GM19395 (cell line): ENCODE measurements at regions not wholly inside any gene's neighbourhood (a gene's known extent, or its start where the extent isn't known, plus 50 kb on each side); places are given as distances from the start of the nearest gene placed in this dataset.

ENCODE experiments used
- ATAC-seq: cut with Tn5 transposase; IDR thresholded peaks from one replicate; pipeline ENCODE4 v1.9.1; 2021; ENCODE audit warnings: mild to moderate bottlenecking, moderate library complexity; ENCODE audit not compliant: unreplicated experiment

DNA sequence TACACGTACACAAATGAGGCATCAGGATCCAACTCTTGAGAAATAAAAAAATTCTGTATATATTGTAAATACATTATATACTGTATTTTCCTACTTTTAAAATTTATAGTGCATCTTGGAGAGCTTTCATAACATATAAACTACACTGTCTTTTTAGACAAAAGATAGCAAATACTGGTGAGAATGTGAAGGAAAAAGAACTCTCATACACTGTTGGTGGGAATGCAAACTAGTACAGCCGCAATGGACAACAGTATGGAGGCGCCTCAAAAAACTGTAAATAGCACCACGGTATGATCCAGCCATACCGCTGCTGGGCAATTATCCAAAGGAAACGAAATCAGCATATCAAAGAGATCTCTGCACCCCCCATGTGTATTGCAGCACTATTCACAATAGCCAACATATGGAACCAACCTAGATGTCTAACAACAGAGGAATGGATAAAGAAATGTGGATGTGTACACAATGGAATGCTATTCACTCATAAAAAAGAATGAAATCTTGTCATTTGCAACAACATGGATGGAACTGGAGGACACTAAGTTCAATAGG lies 292.4 kb downstream of the EFNB2 start:
- ATAC-seq = no peak

DNA sequence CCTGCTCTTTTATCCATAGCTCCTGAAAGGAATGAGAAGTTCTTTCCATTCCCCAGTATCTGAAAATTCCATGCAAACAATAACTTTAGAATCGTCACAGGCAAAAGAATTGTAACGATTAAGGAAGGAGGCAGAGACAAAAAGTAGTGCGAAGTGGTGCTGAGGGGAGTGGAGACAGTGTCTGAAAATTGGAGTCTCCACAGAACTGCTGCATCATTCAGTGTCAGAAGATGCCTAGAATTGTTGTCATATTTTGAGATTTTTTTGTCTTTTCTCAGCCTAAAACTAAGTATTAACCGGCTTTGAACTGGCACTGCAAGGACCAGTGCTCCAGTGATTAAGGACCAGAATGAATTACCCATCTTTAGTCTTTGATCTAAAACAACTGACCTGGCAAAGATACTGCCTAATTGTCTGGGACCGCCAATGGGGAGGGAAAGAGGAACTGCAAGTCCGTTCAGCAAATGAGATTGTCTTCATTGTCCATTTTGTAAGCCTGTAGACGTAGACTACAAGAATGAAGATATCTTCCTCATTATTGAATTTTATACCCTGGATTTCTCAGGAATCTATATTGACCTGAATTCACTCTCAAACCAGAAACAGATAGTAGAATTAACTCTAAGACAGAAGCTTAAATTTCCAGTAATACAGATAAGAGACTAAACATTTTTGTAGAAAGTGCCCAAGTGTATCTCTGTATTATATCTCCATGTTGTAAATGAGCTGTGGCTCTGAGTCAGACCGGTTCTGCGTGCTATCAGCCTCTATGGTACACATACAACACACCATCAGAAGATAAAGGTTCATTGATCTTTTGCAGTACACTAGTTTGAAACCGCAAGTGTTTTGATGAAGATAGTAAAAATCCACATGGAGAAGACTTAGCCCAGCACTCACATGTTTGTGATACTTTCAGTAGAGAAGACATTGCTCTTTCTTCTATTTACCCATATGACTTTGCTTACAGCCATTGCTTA lies 293.2 kb downstream of the EFNB2 start:
- no peak for ATAC-seq

DNA sequence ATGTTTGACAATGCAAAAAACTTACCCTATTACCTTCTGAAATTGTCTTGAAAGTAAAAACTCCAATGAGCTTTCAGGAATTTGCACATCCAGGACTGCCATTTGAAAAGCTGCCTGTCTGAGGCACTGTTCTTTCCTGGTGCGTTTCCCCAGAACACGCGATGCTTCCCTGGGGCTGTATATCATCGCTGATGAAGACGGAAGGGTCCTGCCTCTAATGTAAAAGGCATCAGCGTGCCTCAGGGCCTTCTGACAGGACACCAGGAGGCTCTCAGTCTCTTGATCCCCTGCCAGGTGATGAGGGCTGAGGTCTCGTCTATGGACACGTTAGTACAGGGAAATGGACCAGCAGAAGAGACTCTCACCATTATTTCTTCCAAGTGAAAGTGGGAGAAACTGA lies 296.8 kb downstream of the EFNB2 start:
- no peak for ATAC-seq

DNA sequence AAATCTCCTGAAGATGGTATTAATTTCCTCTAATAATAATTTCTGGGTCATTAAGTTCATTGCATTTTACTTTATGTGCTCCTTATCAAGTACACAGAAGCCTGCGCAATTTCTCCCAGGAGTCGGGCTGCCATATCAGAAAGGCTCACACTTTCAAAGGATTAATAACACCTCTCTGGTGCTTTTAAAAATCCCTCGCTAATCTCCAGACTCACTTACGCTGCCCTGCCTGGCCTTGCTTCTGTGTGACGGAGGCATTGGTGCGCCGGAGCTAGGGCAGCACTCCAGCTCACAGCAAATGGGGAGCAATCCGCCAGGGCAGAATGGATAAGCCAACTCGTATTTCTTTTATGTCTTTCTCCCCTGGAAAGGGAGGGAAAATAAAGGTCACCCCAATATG lies 300.8 kb downstream of the EFNB2 start:
- no peak for ATAC-seq

DNA sequence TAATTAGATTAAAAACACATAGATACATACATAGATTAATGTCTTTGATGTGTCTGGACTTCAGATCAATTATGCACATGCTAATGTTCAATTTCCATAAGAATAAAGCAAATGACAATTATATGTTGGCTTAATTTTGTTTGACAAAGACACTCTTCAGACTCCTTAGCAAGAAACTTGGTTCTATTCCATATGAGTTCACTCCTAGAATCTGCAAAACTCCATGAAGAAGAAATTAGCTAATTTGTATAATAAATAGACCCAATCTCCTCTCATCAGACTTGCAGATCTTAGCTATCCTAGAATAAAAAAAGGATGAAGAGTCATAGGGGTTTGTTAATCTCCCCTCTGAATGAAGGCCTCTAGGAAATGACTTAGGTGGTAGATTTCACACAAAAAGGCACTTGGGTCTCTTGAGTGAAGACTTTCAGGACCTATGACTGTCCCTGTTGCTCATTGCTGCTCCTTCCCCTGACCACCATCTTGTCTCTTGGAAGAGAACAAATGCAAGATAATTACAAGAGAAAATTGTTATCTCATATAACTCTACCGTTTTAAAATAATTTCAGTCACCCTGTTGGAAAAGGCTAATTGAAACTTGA lies 302.2 kb downstream of the EFNB2 start:
- no peak for ATAC-seq

DNA sequence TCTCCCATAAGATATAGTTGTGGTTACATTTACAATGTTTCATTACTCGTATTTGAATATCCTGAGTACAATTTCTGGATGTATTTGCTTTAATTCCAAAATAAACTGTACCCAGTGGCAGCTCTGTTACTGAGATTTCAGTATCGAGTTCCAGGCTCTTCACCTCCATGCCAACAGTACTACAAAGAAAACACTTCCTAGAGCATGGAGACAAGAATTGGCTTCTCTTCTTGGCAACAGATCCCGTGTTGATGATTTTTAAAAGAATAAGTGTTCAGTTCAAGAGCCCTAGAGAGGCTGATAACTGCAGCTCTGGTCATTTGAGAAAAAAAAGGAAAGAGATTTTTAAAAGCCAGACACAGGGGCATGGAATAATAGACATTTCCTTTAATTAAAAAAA lies 302.8 kb downstream of the EFNB2 start:
- ATAC-seq = no peak

DNA sequence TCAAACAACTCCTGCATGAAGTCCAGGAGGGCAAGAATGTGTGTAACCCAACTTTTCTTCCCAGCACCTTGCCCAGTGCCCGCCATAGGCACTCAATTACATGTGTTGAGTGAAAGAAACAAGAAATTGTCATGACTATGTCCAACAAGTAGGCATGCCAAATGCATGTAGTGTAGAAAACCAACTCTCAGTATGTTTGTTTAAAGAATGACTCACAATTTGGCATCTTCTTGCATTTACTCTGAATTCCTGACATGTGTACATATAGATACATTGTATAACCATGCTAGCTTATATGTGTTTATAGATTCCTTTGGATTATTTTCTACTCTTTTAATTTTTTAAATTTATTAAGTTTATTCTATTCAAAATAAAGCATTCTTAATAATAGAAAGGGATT lies 305.0 kb downstream of the EFNB2 start:
- no peak for ATAC-seq

DNA sequence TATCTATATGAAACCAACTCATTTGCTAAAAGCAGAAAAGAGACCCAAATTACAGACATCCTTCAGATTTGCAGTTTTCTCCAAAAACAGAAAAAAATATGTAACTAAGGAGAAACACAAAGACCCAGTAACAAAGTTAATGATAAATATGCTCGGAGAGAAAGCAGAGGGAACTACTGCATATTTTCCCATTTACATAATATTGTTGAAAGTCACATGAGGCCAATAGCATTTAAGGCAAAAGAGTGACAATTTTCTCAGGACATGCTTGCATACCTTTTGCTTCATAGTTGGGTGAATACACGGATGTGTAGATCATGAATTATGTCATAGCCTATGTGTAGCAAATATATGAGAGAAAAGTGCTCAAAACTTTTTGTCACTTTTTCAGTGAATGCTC lies 310.3 kb downstream of the EFNB2 start:
- no peak for ATAC-seq

DNA sequence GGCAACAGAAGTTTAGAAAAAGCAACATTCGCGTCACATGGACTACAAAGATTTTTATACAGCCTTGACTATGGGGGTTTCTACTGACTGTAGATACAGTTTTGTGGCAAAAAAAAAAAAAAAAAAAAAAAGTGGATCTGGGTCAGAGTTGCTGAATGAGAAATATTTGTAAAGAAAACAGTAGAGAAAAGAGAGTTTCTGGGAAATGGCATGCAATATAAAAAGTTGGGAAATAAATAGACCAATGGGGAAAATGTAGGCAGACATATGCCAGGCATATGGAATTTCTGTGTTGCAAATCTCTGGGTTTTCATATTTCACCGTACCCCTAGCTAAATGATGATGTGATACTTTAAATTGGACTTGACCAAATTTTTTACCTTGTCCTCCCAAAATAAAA lies 315.3 kb downstream of the EFNB2 start:
- ATAC-seq = no peak

DNA sequence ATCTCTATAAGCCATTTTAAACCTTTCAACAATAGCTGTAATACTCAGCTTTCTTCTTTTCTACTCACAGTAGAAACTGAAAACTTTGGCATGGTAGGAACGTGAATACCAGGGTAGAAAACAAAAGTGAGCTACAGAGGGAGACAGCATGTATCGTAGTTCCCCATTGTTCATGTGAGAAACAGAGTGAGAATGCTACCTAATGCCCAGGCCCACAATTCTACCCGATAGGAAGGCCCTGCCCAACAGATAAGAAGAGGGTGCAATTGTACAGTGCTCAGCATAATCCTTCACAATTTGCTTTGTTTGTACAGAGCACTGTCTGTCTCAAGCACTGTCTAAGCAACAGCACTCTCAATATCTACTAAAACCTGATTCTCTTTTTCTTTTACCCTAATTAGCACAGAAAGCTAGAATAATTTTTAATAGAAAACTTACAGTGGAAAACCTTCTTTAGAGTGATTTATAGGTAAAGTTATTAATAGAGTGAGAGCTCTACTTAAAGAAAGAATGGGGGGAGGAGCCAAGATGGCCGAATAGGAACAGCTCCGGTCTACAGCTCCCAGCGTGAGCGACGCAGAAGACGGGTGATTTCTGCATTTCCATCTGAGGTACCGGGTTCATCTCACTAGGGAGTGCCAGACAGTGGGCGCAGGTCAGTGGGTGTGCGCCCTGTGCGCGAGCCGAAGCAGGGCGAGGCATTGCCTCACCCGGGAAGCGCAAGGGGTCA lies 322.3 kb downstream of the EFNB2 start:
- no peak for ATAC-seq

DNA sequence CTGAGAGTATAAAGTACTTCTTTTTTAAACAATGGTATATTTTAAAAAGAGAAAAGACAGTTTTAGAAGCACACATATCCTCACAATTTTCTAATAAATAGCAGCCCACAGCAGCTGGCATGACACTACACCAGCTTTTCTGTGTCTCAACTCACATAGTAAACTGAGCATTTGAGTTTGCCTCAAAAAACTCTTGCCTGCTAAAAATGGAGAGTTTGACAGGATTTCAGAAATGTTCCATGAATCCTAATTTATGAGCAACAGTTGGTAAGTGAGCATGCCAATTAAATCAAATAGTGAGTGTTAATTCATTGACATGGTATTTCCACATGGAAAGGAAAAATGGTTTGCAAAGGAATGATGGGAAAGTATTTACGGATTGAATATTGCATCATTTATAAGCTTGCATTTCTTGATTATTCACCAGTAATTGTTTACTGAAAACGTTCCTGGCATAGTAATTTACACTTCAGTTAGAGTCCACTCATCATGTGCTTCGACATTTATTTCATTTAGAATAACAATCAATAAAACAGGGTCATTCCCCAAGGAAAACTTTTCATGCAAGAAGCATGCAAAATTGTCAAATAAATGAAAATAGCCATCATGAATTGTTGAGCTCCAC lies 323.0 kb downstream of the EFNB2 start:
- ATAC-seq = no peak

DNA sequence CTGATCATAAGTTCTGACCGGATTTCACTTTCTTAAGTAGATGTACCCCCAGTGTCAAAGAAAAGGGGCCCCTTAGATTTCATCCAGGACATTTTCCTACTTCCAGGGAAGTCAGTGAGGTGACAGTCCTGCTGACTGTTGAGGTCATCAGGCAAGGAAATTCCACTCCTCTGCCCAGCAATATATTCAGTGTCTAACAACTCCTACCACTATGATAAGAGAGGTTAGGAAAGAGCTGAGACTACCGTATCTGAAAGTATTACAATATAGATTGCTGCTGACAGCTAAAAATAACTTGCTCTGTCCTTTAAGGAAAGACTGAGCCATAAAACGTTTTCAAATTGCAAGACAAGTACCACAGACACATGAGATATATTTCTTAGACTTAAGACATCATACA lies 325.1 kb downstream of the EFNB2 start:
- ATAC-seq = no peak

DNA sequence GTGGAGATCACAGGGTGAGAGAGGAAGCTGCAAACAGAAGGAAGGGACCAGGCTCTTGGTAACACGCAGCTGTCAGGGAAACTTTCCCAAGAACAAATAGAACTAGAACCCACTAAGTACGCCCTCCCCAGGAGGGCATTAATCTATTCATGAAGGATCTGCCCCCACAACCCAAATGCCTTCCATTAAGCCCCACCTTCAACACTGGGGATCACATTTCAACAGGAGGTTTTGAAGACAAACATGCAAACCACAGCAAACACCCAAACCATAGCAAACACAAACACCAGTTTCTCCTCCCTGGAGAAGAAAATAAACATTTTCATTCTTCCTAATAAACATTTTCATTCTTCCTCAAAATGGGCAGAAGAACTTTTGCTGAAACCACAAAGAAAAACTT lies 329.6 kb downstream of the EFNB2 start:
- no peak for ATAC-seq

DNA sequence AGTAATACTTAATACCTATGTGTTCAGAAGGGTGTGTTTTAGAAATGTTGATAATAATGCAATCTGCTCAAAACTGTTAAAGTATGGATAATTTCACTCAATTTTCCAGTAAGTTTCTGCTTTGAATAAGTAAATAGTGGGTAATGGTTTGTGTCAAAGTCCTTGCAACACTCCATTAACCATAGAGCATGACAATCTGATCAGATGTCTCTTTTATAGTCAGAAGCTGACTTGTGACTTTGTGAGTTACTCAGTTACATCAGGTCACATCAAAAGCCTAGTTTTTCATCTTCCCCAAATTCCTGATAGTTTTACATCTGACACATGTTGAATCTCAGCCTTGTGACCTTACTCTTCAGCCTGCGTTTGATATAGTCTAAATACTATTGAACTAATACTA lies 338.0 kb downstream of the EFNB2 start:
- no peak for ATAC-seq

DNA sequence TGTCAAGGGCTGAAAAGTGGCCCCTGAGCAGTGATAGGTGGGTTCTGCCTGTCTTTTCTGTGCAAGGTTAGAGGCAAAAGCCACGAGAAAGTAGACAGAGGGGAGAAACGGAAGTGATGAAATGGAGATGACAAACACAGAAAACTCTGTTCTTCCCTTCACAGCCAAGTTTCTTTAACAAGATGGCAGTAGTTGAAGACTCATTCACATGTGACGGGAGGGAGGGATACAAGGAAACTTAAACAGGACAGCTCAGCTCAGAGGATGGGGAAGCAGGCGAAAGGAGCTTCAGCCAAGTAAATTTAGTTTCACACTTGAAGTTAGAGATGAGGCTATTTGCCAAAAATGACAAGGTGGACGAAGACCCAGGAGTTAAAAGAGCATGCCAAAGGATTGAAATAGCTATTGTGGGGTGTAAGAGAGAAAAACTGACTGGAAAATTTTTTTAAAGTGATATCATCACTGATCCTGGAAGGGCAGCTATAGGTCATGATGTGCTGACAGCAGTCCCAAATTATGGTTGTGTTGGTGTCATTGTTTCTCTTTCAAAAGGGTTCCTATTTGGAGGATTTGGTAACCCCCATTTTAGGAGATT lies 347.9 kb downstream of the EFNB2 start:
- no peak for ATAC-seq

DNA sequence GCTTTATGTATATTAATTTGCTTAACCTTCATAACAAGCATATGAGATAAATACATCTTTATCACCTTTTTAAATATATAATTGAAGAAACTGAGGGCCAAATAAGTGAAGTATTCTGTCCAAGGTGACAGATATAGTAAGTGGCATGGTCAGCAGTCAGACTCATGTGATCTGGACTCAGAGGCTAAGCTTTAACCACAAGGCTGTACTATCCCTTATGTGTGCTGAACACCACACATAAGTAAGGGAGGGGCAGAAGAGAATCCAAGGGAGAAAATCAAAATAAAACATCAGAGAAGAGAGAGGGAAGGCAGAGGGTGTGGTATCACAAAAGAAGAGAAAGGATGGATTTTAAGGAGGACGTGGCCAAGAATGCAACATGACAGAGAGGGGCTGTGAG lies 348.4 kb downstream of the EFNB2 start:
- no peak for ATAC-seq

DNA sequence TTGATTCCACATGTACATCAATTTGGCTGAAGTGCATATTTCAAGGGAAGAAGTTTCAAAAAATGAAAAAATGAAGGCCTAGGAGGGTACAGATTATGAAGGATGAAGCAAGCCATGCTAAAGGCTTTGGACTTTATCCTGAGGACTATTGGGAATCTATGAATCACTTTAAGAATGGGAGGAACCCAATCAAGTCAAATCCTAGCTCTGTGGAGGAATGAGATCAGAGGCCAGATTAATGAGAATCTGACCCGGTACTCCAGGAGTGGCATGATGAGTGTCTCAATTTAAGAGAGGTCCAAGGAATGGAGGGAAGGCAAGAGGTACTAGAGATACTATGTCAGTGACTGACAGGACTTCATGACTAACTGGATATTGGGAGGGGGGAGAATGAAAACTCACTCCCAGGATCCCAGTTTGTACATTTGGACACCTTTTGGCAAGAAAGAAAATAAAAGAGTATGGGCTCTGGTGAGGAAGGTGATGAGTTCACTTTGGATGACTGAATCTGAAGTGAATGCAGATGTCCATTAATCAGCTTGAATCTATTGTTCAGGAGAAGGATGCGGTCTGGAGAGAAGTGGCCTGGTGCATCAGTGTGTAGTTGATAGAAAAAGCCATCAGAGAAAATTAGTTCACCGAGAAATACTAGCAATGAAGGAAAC lies 349.0 kb downstream of the EFNB2 start:
- ATAC-seq = no peak

DNA sequence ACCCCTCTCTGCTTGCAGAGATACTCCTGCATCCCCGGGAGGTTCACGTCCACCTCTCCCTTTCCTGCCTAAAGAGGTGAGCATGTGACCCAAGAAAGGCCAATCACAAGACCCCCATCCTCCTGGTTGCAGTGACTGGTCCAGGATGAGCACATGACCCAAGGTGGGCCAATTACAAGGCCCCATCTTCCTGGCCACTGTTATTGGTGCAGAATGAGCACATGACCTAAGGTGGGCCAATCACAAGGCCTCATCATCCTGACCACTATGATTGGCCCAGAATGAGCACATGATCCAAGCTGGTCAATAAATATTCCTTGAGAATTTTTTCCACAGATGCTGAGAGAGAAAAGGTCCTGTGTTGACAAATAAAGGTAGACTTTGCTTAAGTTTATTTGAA lies 350.7 kb downstream of the EFNB2 start:
- no peak for ATAC-seq

DNA sequence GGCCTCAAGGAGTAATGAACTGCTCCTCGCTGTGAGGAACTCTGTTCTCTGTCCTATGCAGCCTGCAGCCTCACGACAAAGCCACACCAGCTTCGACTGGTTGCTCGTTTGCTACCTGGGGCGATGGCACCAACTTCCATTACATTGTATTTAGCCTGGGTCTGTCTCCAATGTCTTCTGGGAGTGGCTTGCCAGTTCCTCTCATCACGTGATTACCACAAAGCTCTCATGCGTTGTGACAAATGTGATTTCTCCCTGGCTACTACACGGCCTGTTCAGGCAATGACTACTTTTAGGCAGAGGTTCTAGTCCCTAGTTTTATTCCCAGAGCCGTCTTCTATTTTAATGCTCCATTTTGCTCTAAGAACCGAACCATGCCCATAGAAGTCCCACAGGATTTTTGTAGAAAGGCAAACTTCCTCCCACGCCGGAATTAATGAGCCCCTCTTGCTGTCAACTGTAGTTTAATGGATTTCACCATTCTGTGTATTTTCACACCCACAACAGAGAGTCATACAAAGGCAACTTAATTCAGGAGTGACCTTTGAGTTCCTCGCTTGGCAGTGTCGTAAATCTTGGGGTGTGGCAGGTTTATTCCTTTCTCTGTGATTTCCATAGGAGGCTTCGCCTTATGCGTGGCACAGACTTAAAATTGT lies 351.9 kb downstream of the EFNB2 start:
- ATAC-seq = no peak

DNA sequence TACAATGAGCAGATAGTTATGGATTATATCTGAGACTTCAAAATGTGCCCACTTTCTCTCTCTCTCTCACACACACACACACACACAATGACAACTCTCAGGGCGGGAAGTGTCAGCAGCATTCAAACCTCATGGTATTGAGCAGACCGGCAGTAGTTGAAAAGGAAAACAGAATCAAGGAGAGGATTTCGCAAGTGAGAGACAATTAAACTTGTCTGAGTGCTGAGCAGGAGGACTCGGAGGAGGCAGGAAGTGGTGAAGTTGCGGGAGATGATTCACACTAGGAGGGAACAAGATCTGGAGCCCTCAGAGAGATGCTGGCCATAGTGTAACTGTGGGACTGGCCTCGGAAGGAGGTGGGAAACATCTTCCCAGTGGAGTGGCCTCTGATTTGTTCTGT lies 353.1 kb downstream of the EFNB2 start:
- no peak for ATAC-seq
